Activated naive CD8-positive, alpha-beta T cell treated with anti-CD3 and anti-CD28 coated beads, Interleukin-2, amount 50 U/mL, for 24 hours (primary cell): ENCODE measurements at regions not wholly inside any gene's neighbourhood (a gene's known extent, or its start where the extent isn't known, plus 50 kb on each side); places are given as distances from the start of the nearest gene placed in this dataset.

Source experiments
- ATAC-seq: fragments of 150-1000 bp; cut with Tn5 transposase; one replicate; pipeline ENCODE4 v1.10.0; 2021
- DNase-seq: peaks from one replicate; pipeline ENCODE4 v3.0.0; 2021
- H3K27ac Mint-ChIP-seq: one replicate; pipeline ENCODE4 v1.8.0; 2021; ENCODE audit warnings: mild to moderate bottlenecking, mixed read lengths
- H3K27me3 Mint-ChIP-seq: one replicate; pipeline ENCODE4 v1.8.0; 2021; ENCODE audit warnings: mixed read lengths
- H3K36me3 Mint-ChIP-seq: one replicate; pipeline ENCODE4 v1.8.0; 2021; ENCODE audit warnings: low read depth, mixed read lengths
- H3K4me1 Mint-ChIP-seq: one replicate; pipeline ENCODE4 v1.8.0; 2021; ENCODE audit warnings: mixed read lengths
- H3K4me3 Mint-ChIP-seq: one replicate; pipeline ENCODE4 v1.8.0; 2021; ENCODE audit warnings: mild to moderate bottlenecking, moderate library complexity, mixed read lengths
- H3K9me3 Mint-ChIP-seq: one replicate; pipeline ENCODE4 v1.8.0; 2021; ENCODE audit warnings: mixed read lengths

DNA sequence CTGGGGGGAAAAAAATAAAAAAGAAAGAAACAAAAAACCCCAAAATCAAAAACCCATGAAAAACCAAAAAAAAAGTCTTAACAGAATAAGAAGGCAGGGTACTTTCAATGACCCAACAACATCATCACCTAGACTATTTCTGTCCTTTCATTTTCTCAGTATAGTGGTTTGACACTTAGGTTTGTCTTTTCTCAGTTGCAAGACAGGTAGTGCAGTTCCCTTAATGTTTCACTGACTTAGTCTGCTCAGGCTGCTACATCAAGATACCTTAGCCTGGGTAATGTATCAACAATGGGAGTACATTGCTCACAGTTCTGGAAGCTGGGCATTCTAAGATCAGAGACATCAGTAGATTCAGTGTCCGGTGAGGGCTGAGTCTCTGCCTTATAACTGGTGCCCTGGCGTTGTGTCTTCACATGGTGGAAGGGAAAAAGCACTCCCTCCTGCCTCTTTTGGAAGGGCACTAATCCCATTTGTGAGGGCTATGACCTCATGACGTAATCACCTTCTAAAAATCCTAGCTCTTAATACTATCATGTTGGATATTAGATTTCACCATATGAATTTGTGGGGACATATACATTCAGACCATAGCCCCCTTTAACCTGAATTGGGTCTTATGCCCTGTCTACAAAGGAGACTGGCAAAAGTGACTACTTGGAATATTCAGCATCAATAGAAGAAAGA, 362.3 kb upstream of the RBFOX1 start:
- no peaks in the 10 kb centered on the region for H3K36me3 Mint-ChIP-seq
- peaks cover 32% of the 10 kb centered on the region for H3K9me3 Mint-ChIP-seq
- H3K27ac Mint-ChIP-seq, result no peak overlapping the region
- H3K4me3 Mint-ChIP-seq, result no peak overlapping the region
- H3K27me3 Mint-ChIP-seq, result no peaks in the 10 kb centered on the region
- DNase-seq (no peak), ATAC-seq (no peak)
- no peaks in the 10 kb centered on the region for H3K4me1 Mint-ChIP-seq

DNA sequence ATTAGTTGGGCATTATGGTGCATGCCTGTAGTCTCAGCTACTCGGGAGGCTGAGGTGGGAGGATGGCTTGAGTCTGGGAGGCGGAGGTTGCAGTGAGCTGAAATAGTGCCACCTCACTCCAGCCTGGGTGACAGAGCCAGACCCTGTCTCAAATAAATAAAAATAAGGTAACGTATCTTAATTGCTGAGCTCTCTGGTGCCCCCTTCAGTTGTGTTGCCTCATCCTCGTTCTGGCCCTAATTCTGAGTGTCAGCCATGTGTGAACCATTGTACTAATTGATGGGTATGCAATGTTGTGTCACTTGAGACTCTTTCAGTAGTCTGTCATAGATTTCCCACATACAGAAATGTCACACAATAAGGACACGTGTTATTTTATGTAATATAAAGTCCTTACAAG, 363.1 kb upstream of the RBFOX1 start:
- Mint-ChIP-seq H3K4me3 (no peak overlapping the region), H3K36me3 (no peaks in the 10 kb centered on the region), H3K27me3 (no peaks in the 10 kb centered on the region), H3K4me1 (no peaks in the 10 kb centered on the region), H3K9me3 (peaks cover 32% of the 10 kb centered on the region), H3K27ac (no peak overlapping the region)
- ATAC-seq (no peak), DNase-seq (no peak)

DNA sequence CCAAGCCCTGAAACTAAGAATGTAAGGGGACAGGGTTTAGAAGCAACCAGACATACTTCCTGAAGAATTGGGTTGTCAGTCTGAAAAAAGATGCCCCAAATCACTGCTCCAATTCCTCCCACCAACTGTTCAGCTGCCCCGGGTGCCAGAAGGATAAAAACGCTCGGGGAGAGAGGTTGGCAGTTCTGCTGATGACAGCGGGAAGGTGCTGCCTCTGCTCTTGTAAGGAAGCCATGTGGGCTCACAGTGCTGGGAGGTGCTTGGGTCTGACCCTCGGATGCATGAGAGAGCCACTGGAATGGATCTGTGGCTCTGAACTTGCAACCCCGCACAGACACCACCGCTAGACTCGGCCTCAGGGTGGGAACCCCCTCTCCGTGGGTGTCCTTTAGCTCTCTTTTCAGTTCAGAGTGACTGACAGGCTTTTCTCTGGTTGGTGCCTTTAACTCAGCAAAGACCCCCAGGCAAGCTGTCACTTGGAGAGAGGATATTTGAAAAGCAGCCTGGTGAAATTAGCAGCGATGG, 364.8 kb upstream of the RBFOX1 start:
- Mint-ChIP-seq H3K27ac (no peak overlapping the region), H3K4me1 (no peaks in the 10 kb centered on the region), H3K36me3 (no peaks in the 10 kb centered on the region), H3K4me3 (no peak overlapping the region), H3K27me3 (no peaks in the 10 kb centered on the region), H3K9me3 (peaks cover 29% of the 10 kb centered on the region)
- no peak for ATAC-seq
- DNase-seq, result no peak

DNA sequence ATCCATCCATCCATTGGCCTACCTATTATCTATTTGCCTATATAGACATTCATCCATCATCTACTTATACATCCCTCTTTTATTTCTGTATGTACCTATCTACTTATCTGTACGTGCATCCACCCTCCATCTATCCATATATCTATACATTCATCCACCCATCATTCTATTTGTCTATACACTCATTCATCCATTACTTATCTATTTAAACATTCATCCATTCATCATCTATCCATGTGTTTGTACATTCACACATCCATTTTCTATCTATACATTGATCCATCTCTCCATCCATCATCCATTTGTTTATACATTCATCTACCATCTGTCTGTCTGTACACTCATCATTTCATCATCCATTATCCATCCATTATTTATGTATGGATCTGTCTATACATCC, 365.7 kb upstream of the RBFOX1 start:
- DNase-seq, result no peak
- Mint-ChIP-seq H3K27ac (no peak overlapping the region), H3K4me3 (no peak overlapping the region), H3K9me3 (peaks cover 23% of the 10 kb centered on the region), H3K36me3 (no peaks in the 10 kb centered on the region), H3K4me1 (no peaks in the 10 kb centered on the region), H3K27me3 (no peaks in the 10 kb centered on the region)
- no peak for ATAC-seq

DNA sequence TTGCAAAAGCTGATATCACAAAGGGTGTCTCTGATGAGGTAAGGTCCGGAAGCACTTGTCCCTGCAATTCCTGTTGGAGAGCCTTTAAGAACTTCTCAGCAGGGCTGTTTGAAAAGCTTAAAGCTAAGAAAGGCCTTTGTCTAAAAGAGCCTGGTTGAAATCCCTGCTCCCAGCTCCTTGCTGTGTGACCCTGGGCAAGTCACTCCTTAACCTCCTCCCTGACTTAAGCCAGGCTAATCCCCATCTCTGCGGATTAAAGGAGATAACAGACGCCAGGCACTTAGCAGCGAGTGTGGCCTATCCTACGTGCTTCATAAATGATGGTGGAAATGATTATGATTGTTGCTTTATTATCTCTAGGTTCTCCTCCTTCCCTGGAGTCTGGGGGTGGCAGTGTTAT, 368.0 kb upstream of the RBFOX1 start:
- H3K4me3 Mint-ChIP-seq, result no peak overlapping the region
- H3K27ac Mint-ChIP-seq, result no peak overlapping the region
- H3K4me1 Mint-ChIP-seq, result no peaks in the 10 kb centered on the region
- H3K27me3 Mint-ChIP-seq, result no peaks in the 10 kb centered on the region
- H3K9me3 Mint-ChIP-seq, result peaks cover 13% of the 10 kb centered on the region
- DNase-seq (no peak), ATAC-seq (no peak)
- H3K36me3 Mint-ChIP-seq, result no peaks in the 10 kb centered on the region

DNA sequence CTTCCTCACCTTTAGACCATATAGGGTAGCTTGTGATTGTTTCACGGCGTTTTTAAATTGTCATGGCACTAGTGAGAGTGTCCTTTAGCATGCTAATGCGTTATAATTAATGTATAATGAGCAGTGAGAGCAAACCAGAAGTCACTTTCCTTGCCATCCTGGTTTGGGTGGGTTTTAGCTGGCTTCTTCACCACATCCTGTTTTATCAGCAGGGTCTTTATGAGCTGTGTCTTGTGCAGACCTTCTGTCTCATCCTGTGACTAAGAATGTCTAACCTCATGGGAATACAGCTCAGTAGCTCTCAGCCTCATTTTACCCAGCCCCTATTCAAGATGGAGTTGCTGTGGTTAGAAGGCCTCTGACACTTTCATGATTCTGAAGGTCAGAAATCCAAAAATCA, 370.9 kb upstream of the RBFOX1 start:
- Mint-ChIP-seq H3K27me3 (no peaks in the 10 kb centered on the region), H3K9me3 (peaks cover 7% of the 10 kb centered on the region), H3K27ac (no peak overlapping the region), H3K4me3 (no peak overlapping the region), H3K36me3 (no peaks in the 10 kb centered on the region), H3K4me1 (no peaks in the 10 kb centered on the region)
- DNase-seq, result no peak
- ATAC-seq, result no peak

DNA sequence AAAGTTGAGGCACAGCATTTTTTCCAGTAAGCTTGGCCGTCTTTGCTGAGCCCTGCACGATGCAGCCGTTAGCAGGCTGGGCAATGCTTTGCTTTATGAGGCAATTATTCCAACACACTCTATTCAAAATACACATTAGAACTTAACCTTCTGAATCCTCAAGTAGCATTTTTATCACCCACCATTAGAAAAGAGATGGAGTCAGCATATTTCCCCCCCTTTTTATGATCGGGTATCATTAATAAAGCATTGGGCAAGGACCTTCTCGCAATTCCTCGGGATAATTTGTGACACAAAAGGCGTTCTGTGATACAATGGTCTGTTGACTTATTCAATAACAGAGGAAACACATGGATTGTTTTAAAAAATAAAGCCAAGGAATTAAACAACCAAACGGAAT, 374.5 kb upstream of the RBFOX1 start:
- ATAC-seq (no peak), DNase-seq (no peak)
- Mint-ChIP-seq H3K4me3 (no peak overlapping the region), H3K4me1 (no peaks in the 10 kb centered on the region), H3K36me3 (no peaks in the 10 kb centered on the region), H3K27ac (no peak overlapping the region), H3K9me3 (no peaks in the 10 kb centered on the region), H3K27me3 (no peaks in the 10 kb centered on the region)

DNA sequence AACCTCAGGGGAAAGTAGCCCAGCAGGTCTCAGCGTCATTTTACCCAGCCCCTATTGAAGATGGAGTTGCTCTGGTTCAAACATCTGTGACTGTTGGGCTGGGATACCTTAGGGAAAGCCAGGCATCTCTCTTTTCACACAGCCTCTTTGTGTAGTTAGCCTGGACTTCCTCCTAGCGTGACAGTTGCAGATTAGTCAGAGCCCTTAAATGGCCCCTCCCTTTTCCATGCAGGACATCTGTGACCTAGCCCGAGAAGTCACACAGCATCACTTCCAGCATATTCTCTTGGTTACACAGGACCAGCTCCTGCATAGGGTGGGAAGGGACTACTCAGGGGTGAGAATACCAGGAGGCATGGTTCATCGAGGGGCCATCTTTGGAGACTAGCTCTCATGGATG, 375.0 kb upstream of the RBFOX1 start:
- no peak overlapping the region for H3K4me3 Mint-ChIP-seq
- ATAC-seq, result no peak
- no peak for DNase-seq
- H3K9me3 Mint-ChIP-seq, result no peaks in the 10 kb centered on the region
- H3K27me3 Mint-ChIP-seq, result no peaks in the 10 kb centered on the region
- no peaks in the 10 kb centered on the region for H3K36me3 Mint-ChIP-seq
- no peak overlapping the region for H3K27ac Mint-ChIP-seq
- no peaks in the 10 kb centered on the region for H3K4me1 Mint-ChIP-seq

DNA sequence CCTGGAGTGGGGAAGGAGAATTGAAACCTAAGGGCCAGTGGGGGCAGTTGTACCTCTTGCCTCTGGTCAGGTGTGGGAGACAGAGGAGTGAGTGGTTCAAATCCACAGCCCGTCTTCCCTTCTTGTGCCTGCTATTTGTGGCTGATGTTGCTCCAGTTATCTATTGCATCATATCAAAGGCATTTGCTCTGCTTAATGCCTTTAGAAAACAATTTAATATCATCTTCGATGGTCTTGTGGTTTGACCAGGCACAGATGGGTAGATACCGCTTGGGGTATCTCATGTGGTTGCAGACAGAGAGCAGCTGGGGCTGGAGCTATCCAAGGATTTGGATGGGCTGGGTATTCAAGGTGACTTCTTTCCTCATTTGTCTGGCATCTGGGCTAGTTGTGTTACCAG, 376.1 kb upstream of the RBFOX1 start:
- H3K27ac Mint-ChIP-seq, result no peak overlapping the region
- DNase-seq (no peak), ATAC-seq (no peak)
- H3K4me3 Mint-ChIP-seq, result no peak overlapping the region
- H3K36me3 Mint-ChIP-seq, result no peaks in the 10 kb centered on the region
- no peaks in the 10 kb centered on the region for H3K9me3 Mint-ChIP-seq
- H3K27me3 Mint-ChIP-seq, result no peaks in the 10 kb centered on the region
- H3K4me1 Mint-ChIP-seq, result no peaks in the 10 kb centered on the region

DNA sequence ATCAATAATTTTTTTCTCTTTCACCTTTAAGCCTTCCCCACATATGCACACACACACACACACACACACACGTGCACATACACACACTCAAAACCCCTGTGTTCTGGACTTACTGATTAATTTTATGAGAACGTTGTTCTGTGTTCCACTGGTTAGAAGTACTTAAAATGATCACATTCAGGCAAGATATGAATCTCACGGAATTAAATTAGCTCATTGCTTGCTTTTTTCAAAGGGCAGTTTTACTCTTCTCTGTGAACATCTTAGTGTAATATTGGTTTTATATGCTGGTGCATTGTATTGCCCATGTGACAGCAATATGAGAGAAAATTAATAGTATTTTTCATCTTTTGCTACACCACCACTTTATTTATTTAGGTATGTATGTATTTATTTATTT, 377.3 kb upstream of the RBFOX1 start:
- Mint-ChIP-seq H3K36me3 (no peaks in the 10 kb centered on the region), H3K27ac (no peak overlapping the region), H3K9me3 (no peaks in the 10 kb centered on the region), H3K4me1 (no peaks in the 10 kb centered on the region), H3K27me3 (no peaks in the 10 kb centered on the region), H3K4me3 (no peak overlapping the region)
- DNase-seq (no peak), ATAC-seq (no peak)

DNA sequence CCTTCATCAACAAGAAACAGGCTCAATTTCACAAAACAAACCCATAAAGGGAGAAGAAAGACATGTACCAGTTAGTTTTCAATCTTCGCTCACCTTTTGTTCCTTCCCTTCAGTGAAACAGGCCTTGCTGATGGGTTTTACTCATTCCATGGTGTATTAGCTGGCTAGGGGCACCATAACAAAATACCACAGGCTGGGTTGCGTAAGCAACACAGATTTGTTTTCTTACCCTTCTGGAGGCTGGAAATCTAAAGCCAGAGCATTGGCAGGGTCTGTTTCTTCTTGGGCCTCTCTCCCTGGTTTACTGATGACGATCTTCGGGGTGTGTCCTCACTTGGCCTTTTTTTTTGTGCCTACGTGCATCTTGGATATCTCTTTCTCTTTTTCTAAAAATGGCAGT, 383.4 kb upstream of the RBFOX1 start:
- DNase-seq (no peak), ATAC-seq (no peak)
- Mint-ChIP-seq H3K27me3 (no peaks in the 10 kb centered on the region), H3K27ac (no peak overlapping the region), H3K36me3 (no peaks in the 10 kb centered on the region), H3K4me3 (no peak overlapping the region), H3K9me3 (peaks cover 13% of the 10 kb centered on the region), H3K4me1 (no peaks in the 10 kb centered on the region)

DNA sequence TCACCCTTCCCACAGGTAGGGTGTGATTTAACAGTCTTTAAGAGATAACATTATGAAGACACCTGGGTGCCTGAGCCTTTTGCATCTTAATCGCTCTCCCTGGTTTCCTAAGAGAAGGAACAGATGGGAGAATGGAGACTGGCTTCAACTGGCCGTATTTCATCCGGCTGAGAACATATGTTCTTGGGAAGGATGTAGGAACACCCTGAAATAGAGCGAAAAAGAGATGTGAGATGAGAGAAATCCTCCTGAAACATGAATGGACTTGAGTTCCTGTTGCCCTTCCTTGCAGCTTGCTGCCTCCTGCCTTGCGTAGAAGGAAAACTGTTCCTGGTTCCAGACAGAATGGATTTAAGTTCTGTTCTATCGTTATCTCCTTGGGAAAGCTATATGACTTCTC, 385.4 kb upstream of the RBFOX1 start:
- no peak overlapping the region for H3K4me3 Mint-ChIP-seq
- peaks cover 13% of the 10 kb centered on the region for H3K9me3 Mint-ChIP-seq
- no peak overlapping the region for H3K27ac Mint-ChIP-seq
- H3K27me3 Mint-ChIP-seq, result no peaks in the 10 kb centered on the region
- no peak for ATAC-seq
- DNase-seq, result no peak
- no peaks in the 10 kb centered on the region for H3K36me3 Mint-ChIP-seq
- no peaks in the 10 kb centered on the region for H3K4me1 Mint-ChIP-seq

DNA sequence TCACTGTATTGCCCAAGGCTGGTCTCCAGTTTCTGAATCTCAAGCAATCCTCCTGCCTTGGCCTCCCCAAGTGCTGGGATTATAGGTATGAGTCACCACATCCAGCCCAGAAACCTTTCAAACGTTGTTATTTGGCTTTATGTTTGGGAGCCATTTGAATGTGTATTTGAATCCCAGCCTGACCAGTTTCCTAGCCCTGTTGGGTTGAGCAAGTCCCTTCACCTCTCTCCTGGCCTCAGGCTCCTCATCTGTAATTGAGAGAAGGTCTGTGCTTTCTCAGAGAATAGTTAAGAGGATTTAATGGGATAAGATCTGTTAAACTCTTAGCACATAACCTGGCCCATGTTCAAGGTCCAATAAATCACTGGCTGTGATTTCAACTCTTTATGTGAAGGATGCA, 385.8 kb upstream of the RBFOX1 start:
- Mint-ChIP-seq H3K27ac (no peak overlapping the region), H3K4me1 (no peaks in the 10 kb centered on the region), H3K27me3 (no peaks in the 10 kb centered on the region), H3K9me3 (peaks cover 13% of the 10 kb centered on the region), H3K4me3 (no peak overlapping the region), H3K36me3 (no peaks in the 10 kb centered on the region)
- ATAC-seq, result no peak
- DNase-seq, result no peak

DNA sequence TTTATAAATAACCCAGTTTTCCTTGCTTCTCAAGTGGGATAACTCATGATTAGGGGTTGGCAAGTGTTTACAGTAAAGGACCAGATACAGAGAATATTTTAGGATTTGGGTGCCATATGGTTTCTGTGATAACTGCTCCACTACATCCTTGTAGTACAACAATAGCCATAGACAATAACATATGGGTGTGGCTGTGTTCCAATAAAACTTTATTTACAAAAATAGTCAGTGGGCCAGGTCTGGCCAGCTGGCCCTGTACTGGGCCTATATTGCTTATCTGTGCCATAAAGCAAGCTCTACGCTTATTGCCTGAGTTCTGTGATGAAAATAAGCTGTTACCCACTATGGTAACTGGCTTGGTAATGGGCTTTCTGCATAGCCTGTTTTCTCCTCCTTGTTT, 386.5 kb upstream of the RBFOX1 start:
- H3K9me3 Mint-ChIP-seq, result peaks cover 13% of the 10 kb centered on the region
- no peak for ATAC-seq
- no peaks in the 10 kb centered on the region for H3K4me1 Mint-ChIP-seq
- no peaks in the 10 kb centered on the region for H3K36me3 Mint-ChIP-seq
- H3K27ac Mint-ChIP-seq, result no peak overlapping the region
- H3K4me3 Mint-ChIP-seq, result no peak overlapping the region
- no peaks in the 10 kb centered on the region for H3K27me3 Mint-ChIP-seq
- no peak for DNase-seq

DNA sequence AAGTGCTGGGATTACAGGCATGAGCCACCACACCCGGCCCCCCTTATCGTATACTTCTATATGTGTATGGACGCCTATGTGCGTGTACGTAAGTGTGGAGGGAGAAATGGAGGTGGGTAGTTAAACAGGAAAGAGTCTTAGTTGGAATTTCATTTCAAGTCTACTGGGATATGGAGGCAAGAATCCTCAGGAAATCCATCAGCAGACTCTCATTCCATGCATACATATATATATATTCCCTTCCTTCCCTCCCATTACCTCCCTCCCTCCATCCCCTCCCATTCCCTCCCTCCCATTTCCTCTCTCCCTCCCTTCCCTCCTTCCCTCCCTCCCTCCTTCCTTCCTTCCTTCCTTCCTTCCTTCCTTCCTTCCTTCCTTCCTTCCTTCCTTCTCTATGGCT, 391.7 kb upstream of the RBFOX1 start:
- no peaks in the 10 kb centered on the region for H3K4me1 Mint-ChIP-seq
- ATAC-seq (no peak), DNase-seq (no peak)
- H3K36me3 Mint-ChIP-seq, result no peaks in the 10 kb centered on the region
- H3K9me3 Mint-ChIP-seq, result peaks cover 6% of the 10 kb centered on the region
- H3K27ac Mint-ChIP-seq, result no peak overlapping the region
- H3K4me3 Mint-ChIP-seq, result no peak overlapping the region
- H3K27me3 Mint-ChIP-seq, result no peaks in the 10 kb centered on the region

DNA sequence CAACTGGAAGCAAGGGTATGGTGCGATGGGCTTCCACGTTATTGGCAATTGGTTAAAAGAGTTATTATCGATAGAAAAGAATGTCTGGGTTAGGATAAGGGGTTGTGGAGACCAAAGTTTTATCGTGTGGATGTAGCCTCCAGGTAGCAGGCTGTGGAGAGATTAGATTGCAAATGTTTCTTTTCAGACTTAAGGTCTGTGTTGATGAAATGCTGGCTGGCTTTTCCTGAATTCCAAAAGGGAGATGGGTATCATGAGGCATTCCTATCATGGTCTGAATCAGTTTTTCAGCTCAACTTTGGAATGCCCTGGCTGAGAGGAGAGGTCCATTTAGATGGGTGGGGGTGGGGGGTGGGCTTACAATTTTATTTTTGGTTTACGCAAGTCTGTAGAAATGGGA, 395.0 kb upstream of the RBFOX1 start:
- H3K9me3 Mint-ChIP-seq, result peaks cover 11% of the 10 kb centered on the region
- H3K4me1 Mint-ChIP-seq, result no peaks in the 10 kb centered on the region
- no peak for ATAC-seq
- H3K27ac Mint-ChIP-seq, result no peak overlapping the region
- no peaks in the 10 kb centered on the region for H3K27me3 Mint-ChIP-seq
- no peak overlapping the region for H3K4me3 Mint-ChIP-seq
- DNase-seq, result no peak
- H3K36me3 Mint-ChIP-seq, result no peaks in the 10 kb centered on the region
